Limb (tissue), 2 donors: ENCODE measurements at regions not wholly inside any gene's neighbourhood (a gene's known extent, or its start where the extent isn't known, plus 50 kb on each side); places are given as distances from the start of the nearest gene placed in this dataset.
A peak's percentile ranks its signal among the peaks of the same experiment; 100 is the strongest.
"Not testable (repeated sequence)": the region's sequence is repeated elsewhere in the genome, so short reads cannot be mapped to it uniquely, and the experiment has no call there.

Source experiments
- DNase-seq, 2 donors: peaks; one replicate each; pipeline ENCODE4 v3.0.0-alpha.2; 2016; ENCODE audit errors: extremely low spot score in 2 of 2

GRCh38 chr13:65202845-65203244 lies 2027.3 kb downstream of the PCDH9 start:
- not testable (repeated sequence) for DNase-seq

- no peak for DNase-seq
Measured at GRCh38 chr13:65188721-65189120, 2041.4 kb downstream of the PCDH9 start.

- no peak for DNase-seq
Measured at GRCh38 chr13:65168026-65168425, 2062.1 kb downstream of the PCDH9 start.

- no peak for DNase-seq
Measured at GRCh38 chr13:65166675-65167074, 2063.5 kb downstream of the PCDH9 start.

GRCh38 chr13:65159803-65160202 lies 2070.3 kb downstream of the PCDH9 start:
- DNase-seq, result no peak

GRCh38 chr13:65155861-65156260 lies 2074.3 kb downstream of the PCDH9 start:
- DNase-seq, result no peak

GRCh38 chr13:65154661-65155447 lies 2075.3 kb downstream of the PCDH9 start:
- DNase-seq, result no peak

- DNase-seq, result no peak
Measured at GRCh38 chr13:65149687-65150086, 2080.4 kb downstream of the PCDH9 start.

GRCh38 chr13:65143920-65144319 lies 2086.2 kb downstream of the PCDH9 start:
- DNase-seq, result no peak

- DNase-seq, result no peak
Measured at GRCh38 chr13:65133094-65133493, 2097.0 kb downstream of the PCDH9 start.

GRCh38 chr13:65125236-65125635 lies 2104.9 kb downstream of the PCDH9 start:
- no peak for DNase-seq

GRCh38 chr13:65112531-65112941 lies 2117.6 kb downstream of the PCDH9 start:
- no peak for DNase-seq

GRCh38 chr13:65112123-65112522 lies 2118.0 kb downstream of the PCDH9 start:
- no peak for DNase-seq

- no peak for DNase-seq
Measured at GRCh38 chr13:65111223-65111622, 2118.9 kb downstream of the PCDH9 start.

- DNase-seq, result not testable (repeated sequence)
Measured at GRCh38 chr13:65104436-65104835, 2125.7 kb downstream of the PCDH9 start.

- no peak for DNase-seq
Measured at GRCh38 chr13:65103351-65103750, 2126.8 kb downstream of the PCDH9 start.

- peak in 1 of 2 donors; percentile 27 for DNase-seq
Measured at GRCh38 chr13:65095161-65096082, 2134.7 kb downstream of the PCDH9 start.

- DNase-seq, result peak in 1 of 2 donors; percentile 32
Measured at GRCh38 chr13:65093357-65093756, 2136.8 kb downstream of the PCDH9 start.

GRCh38 chr13:65091031-65091430 lies 2139.1 kb downstream of the PCDH9 start:
- no peak for DNase-seq

GRCh38 chr13:65090186-65090585 lies 2139.9 kb downstream of the PCDH9 start:
- DNase-seq, result peak in 1 of 2 donors; percentile 64

GRCh38 chr13:65088906-65089305 lies 2141.2 kb downstream of the PCDH9 start:
- no peak for DNase-seq

- DNase-seq, result no peak
Measured at GRCh38 chr13:65085977-65086376, 2144.2 kb downstream of the PCDH9 start.
